ENCODE measurements at regions not wholly inside any gene's neighbourhood (a gene's known extent, or its start where the extent isn't known, plus 50 kb on each side); places are given as distances from the start of the nearest gene placed in this dataset.

DNA sequence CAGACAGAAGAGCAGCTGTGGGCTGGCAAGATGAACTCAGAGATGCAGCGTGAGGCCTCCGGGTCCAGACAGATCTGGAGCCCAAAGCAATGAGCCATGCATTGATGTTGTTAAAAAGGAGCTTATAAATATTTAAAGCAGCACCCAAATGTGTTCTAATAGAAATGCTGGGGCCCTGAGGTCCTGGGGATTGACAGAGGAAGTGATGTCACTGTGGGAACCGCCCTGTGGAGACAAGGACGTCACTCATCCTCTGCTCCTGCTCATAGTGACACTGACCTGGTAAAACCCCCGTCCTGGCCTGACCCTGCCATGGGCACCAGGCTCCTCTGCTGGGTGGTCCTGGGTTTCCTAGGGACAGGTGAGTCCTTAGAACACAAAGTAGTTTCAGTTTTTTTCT lies 197.0 kb upstream of the PRSS58 start:
- DNase-seq (ENCODE audit: low read depth in 2 of 2) = no peak
- Histone ChIP-seq H3K4me2 (ENCODE audit: extremely low read depth, insufficient read depth, low read length) (no peak overlapping the region), H2AFZ (ENCODE audit: low read length) (no peak overlapping the region), H3K36me3 (ENCODE audit: control insufficient read depth, insufficient read depth, low read length) (no peaks in the 10 kb centered on the region), H3K4me3 (replicated peaks in 1 of 4; ENCODE audit: control extremely low read depth in 1 of 4, insufficient read depth in 1 of 4, low read depth in 3 of 4, low read length in 4 of 4) (no peak overlapping the region), H3K79me2 (ENCODE audit: control insufficient read depth, insufficient read depth, low read length) (no peaks in the 10 kb centered on the region), H3K9me3 (ENCODE audit: control insufficient read depth, insufficient read depth, low read depth, low read length) (no peaks in the 10 kb centered on the region), H3K27me3 (ENCODE audit: control insufficient read depth, insufficient read depth, low read length) (no peaks in the 10 kb centered on the region), H4K20me1 (ENCODE audit: control insufficient read depth, extremely low read depth, insufficient read depth, low read length) (no peaks in the 10 kb centered on the region), H3K9ac (ENCODE audit: insufficient read depth, low read length) (no peak overlapping the region), H3K27ac (ENCODE audit: insufficient read depth, low read length) (no peak overlapping the region), H3K4me1 (ENCODE audit: control insufficient read depth, extremely low read depth, insufficient read depth, low read length) (peaks cover 3% of the 10 kb centered on the region)
- TF ChIP-seq EZH2 (IDR thresholded peaks at IDR 0.05; ENCODE audit: low read length, missing control alignments) = no peak
- TF ChIP-seq, protein P1, sequence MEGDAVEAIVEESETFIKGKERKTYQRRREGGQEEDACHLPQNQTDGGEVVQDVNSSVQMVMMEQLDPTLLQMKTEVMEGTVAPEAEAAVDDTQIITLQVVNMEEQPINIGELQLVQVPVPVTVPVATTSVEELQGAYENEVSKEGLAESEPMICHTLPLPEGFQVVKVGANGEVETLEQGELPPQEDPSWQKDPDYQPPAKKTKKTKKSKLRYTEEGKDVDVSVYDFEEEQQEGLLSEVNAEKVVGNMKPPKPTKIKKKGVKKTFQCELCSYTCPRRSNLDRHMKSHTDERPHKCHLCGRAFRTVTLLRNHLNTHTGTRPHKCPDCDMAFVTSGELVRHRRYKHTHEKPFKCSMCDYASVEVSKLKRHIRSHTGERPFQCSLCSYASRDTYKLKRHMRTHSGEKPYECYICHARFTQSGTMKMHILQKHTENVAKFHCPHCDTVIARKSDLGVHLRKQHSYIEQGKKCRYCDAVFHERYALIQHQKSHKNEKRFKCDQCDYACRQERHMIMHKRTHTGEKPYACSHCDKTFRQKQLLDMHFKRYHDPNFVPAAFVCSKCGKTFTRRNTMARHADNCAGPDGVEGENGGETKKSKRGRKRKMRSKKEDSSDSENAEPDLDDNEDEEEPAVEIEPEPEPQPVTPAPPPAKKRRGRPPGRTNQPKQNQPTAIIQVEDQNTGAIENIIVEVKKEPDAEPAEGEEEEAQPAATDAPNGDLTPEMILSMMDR (conservative IDR thresholded peaks at IDR 0.05 in 1 of 2, IDR thresholded peaks at IDR 0.05 in 1 of 2; ENCODE audit: low read depth in 1 of 2, low read length in 2 of 2) = no peak

DNA sequence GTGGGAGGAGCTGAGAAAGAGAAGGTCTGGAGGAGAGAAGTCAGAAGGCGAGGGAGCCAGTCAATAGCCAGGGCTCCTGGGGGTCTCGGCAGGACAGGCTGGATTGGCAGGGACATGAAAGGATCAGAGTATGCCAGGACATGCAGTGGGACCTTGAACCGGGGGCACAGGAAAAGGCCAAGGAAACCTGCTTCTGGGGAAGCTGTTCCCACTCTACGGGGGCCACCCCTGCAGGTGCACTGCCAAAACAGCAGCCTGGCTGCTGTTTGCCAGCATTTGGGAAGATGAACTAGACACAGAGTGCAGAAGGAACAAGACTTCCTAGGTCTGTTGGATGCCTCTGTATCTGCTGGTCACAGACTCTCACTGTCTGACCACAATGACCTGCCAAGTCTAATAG lies 194.9 kb upstream of the PRSS58 start:
- DNase-seq (ENCODE audit: low read depth in 2 of 2) = no peak
- H3K4me1 ChIP-seq (ENCODE audit: control insufficient read depth, extremely low read depth, insufficient read depth, low read length) = no peaks in the 10 kb centered on the region

DNA sequence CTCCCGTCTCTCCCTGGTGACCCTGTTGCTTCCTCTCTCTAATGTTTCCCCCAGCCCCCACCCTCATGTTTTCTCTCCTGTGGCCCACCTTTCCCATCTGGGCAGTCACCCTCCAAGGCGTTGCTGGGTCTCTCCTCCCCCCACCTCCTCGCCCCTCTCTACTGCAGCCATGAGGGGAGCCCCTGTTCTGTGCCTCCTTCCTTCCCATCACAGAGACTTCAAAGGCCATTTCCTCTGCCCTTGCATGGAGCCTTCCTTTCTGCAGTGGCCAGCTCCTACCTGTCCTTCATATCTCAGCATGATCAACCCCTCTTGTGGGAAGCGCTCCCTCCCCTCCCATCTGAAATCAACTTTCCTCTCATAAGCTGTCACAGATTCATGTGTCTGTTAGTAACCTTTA lies 194.0 kb upstream of the PRSS58 start:
- TF ChIP-seq, protein P1 (conservative IDR thresholded peaks at IDR 0.05 in 1 of 2, IDR thresholded peaks at IDR 0.05 in 1 of 2; ENCODE audit: low read depth in 1 of 2, low read length in 2 of 2) = no peak
- no peak for TF ChIP-seq EZH2 (IDR thresholded peaks at IDR 0.05; ENCODE audit: low read length, missing control alignments)
- H2AFZ ChIP-seq (ENCODE audit: low read length) = no peak overlapping the region
- H3K9ac ChIP-seq (ENCODE audit: insufficient read depth, low read length) = no peak overlapping the region
- H3K27ac ChIP-seq (ENCODE audit: insufficient read depth, low read length) = no peak overlapping the region
- no peaks in the 10 kb centered on the region for H3K9me3 ChIP-seq (ENCODE audit: control insufficient read depth, insufficient read depth, low read depth, low read length)
- H3K4me3 ChIP-seq (replicated peaks in 1 of 4; ENCODE audit: control extremely low read depth in 1 of 4, insufficient read depth in 1 of 4, low read depth in 3 of 4, low read length in 4 of 4) = no peak overlapping the region
- H3K36me3 ChIP-seq (ENCODE audit: control insufficient read depth, insufficient read depth, low read length) = no peaks in the 10 kb centered on the region
- H3K4me2 ChIP-seq (ENCODE audit: extremely low read depth, insufficient read depth, low read length) = no peak overlapping the region
- no peaks in the 10 kb centered on the region for H3K27me3 ChIP-seq (ENCODE audit: control insufficient read depth, insufficient read depth, low read length)
- no peaks in the 10 kb centered on the region for H4K20me1 ChIP-seq (ENCODE audit: control insufficient read depth, extremely low read depth, insufficient read depth, low read length)
- no peaks in the 10 kb centered on the region for H3K4me1 ChIP-seq (ENCODE audit: control insufficient read depth, extremely low read depth, insufficient read depth, low read length)
- DNase-seq (ENCODE audit: low read depth in 2 of 2) = no peak
- no peaks in the 10 kb centered on the region for H3K79me2 ChIP-seq (ENCODE audit: control insufficient read depth, insufficient read depth, low read length)

More for the DNA sequence above, 194.9 kb upstream of the PRSS58 start:
- no peak overlapping the region for H3K27ac ChIP-seq (ENCODE audit: insufficient read depth, low read length)
- no peak overlapping the region for H3K4me3 ChIP-seq (replicated peaks in 1 of 4; ENCODE audit: control extremely low read depth in 1 of 4, insufficient read depth in 1 of 4, low read depth in 3 of 4, low read length in 4 of 4)
- H3K79me2 ChIP-seq (ENCODE audit: control insufficient read depth, insufficient read depth, low read length) = no peaks in the 10 kb centered on the region
- H3K9me3 ChIP-seq (ENCODE audit: control insufficient read depth, insufficient read depth, low read depth, low read length) = no peaks in the 10 kb centered on the region
- H3K4me2 ChIP-seq (ENCODE audit: extremely low read depth, insufficient read depth, low read length) = no peak overlapping the region
- no peak overlapping the region for H2AFZ ChIP-seq (ENCODE audit: low read length)
- TF ChIP-seq EZH2 (IDR thresholded peaks at IDR 0.05; ENCODE audit: low read length, missing control alignments) = no peak
- TF ChIP-seq, protein P1 (conservative IDR thresholded peaks at IDR 0.05 in 1 of 2, IDR thresholded peaks at IDR 0.05 in 1 of 2; ENCODE audit: low read depth in 1 of 2, low read length in 2 of 2) = no peak
- no peaks in the 10 kb centered on the region for H3K27me3 ChIP-seq (ENCODE audit: control insufficient read depth, insufficient read depth, low read length)
- H3K9ac ChIP-seq (ENCODE audit: insufficient read depth, low read length) = no peak overlapping the region
- no peaks in the 10 kb centered on the region for H4K20me1 ChIP-seq (ENCODE audit: control insufficient read depth, extremely low read depth, insufficient read depth, low read length)
- no peaks in the 10 kb centered on the region for H3K36me3 ChIP-seq (ENCODE audit: control insufficient read depth, insufficient read depth, low read length)
